ENCODE measurements at regions not wholly inside any gene's neighbourhood (a gene's known extent, or its start where the extent isn't known, plus 50 kb on each side); places are given as distances from the start of the nearest gene placed in this dataset.

- Histone ChIP-seq H4K20me1 (ENCODE audit: control insufficient read depth, extremely low read depth, insufficient read depth, low read length) (no peaks in the 10 kb centered on the region), H3K4me3 (replicated peaks in 1 of 4; ENCODE audit: control extremely low read depth in 1 of 4, insufficient read depth in 1 of 4, low read depth in 3 of 4, low read length in 4 of 4) (no peak overlapping the region), H3K79me2 (ENCODE audit: control insufficient read depth, insufficient read depth, low read length) (no peaks in the 10 kb centered on the region), H3K9ac (ENCODE audit: insufficient read depth, low read length) (no peak overlapping the region), H3K36me3 (ENCODE audit: control insufficient read depth, insufficient read depth, low read length) (no peaks in the 10 kb centered on the region), H2AFZ (ENCODE audit: low read length) (no peak overlapping the region), H3K4me1 (ENCODE audit: control insufficient read depth, extremely low read depth, insufficient read depth, low read length) (no peaks in the 10 kb centered on the region), H3K27me3 (ENCODE audit: control insufficient read depth, insufficient read depth, low read length) (no peaks in the 10 kb centered on the region), H3K4me2 (ENCODE audit: extremely low read depth, insufficient read depth, low read length) (no peak overlapping the region), H3K27ac (ENCODE audit: insufficient read depth, low read length) (no peak overlapping the region), H3K9me3 (ENCODE audit: control insufficient read depth, insufficient read depth, low read depth, low read length) (no peaks in the 10 kb centered on the region)
- TF ChIP-seq CTCF (conservative IDR thresholded peaks at IDR 0.05 in 1 of 2, IDR thresholded peaks at IDR 0.05 in 1 of 2; ENCODE audit: low read depth in 1 of 2, low read length in 2 of 2) (no peak), EZH2 (IDR thresholded peaks at IDR 0.05; ENCODE audit: low read length, missing control alignments) (no peak)
- peak; percentile 33 to 97 for DNase-seq (ENCODE audit: low read depth in 2 of 2)
Observed at GRCh38 chr9:82354279-82354659, 365.7 kb downstream of the SPATA31D1 start.

GRCh38 chr9:82356131-82356530 lies 367.6 kb downstream of the SPATA31D1 start:
- Histone ChIP-seq H3K9ac (ENCODE audit: insufficient read depth, low read length) (no peak overlapping the region), H2AFZ (ENCODE audit: low read length) (no peak overlapping the region), H3K79me2 (ENCODE audit: control insufficient read depth, insufficient read depth, low read length) (no peaks in the 10 kb centered on the region), H3K36me3 (ENCODE audit: control insufficient read depth, insufficient read depth, low read length) (no peaks in the 10 kb centered on the region), H4K20me1 (ENCODE audit: control insufficient read depth, extremely low read depth, insufficient read depth, low read length) (no peaks in the 10 kb centered on the region), H3K4me2 (ENCODE audit: extremely low read depth, insufficient read depth, low read length) (no peak overlapping the region), H3K27ac (ENCODE audit: insufficient read depth, low read length) (no peak overlapping the region), H3K4me1 (ENCODE audit: control insufficient read depth, extremely low read depth, insufficient read depth, low read length) (no peaks in the 10 kb centered on the region), H3K4me3 (replicated peaks in 1 of 4; ENCODE audit: control extremely low read depth in 1 of 4, insufficient read depth in 1 of 4, low read depth in 3 of 4, low read length in 4 of 4) (no peak overlapping the region), H3K9me3 (ENCODE audit: control insufficient read depth, insufficient read depth, low read depth, low read length) (no peaks in the 10 kb centered on the region), H3K27me3 (ENCODE audit: control insufficient read depth, insufficient read depth, low read length) (no peaks in the 10 kb centered on the region)
- DNase-seq (ENCODE audit: low read depth in 2 of 2), result no peak
- no peak for TF ChIP-seq EZH2 (IDR thresholded peaks at IDR 0.05; ENCODE audit: low read length, missing control alignments)
- TF ChIP-seq CTCF (conservative IDR thresholded peaks at IDR 0.05 in 1 of 2, IDR thresholded peaks at IDR 0.05 in 1 of 2; ENCODE audit: low read depth in 1 of 2, low read length in 2 of 2), result no peak

- Histone ChIP-seq H2AFZ (ENCODE audit: low read length) (peak overlapping the region; percentile 28), H3K9me3 (ENCODE audit: control insufficient read depth, insufficient read depth, low read depth, low read length) (no peaks in the 10 kb centered on the region), H3K9ac (ENCODE audit: insufficient read depth, low read length) (no peak overlapping the region), H3K27me3 (ENCODE audit: control insufficient read depth, insufficient read depth, low read length) (no peaks in the 10 kb centered on the region), H4K20me1 (ENCODE audit: control insufficient read depth, extremely low read depth, insufficient read depth, low read length) (no peaks in the 10 kb centered on the region), H3K79me2 (ENCODE audit: control insufficient read depth, insufficient read depth, low read length) (no peaks in the 10 kb centered on the region), H3K27ac (ENCODE audit: insufficient read depth, low read length) (no peak overlapping the region), H3K4me3 (replicated peaks in 1 of 4; ENCODE audit: control extremely low read depth in 1 of 4, insufficient read depth in 1 of 4, low read depth in 3 of 4, low read length in 4 of 4) (no peak overlapping the region), H3K36me3 (ENCODE audit: control insufficient read depth, insufficient read depth, low read length) (no peaks in the 10 kb centered on the region), H3K4me2 (ENCODE audit: extremely low read depth, insufficient read depth, low read length) (no peak overlapping the region), H3K4me1 (ENCODE audit: control insufficient read depth, extremely low read depth, insufficient read depth, low read length) (no peaks in the 10 kb centered on the region)
- no peak for DNase-seq (ENCODE audit: low read depth in 2 of 2)
- TF ChIP-seq EZH2 (IDR thresholded peaks at IDR 0.05; ENCODE audit: low read length, missing control alignments) (no peak), CTCF (conservative IDR thresholded peaks at IDR 0.05 in 1 of 2, IDR thresholded peaks at IDR 0.05 in 1 of 2; ENCODE audit: low read depth in 1 of 2, low read length in 2 of 2) (no peak)
Observed at GRCh38 chr9:82356871-82357270, 368.3 kb downstream of the SPATA31D1 start.
